Memory B cell (primary cell): ENCODE measurements at regions not wholly inside any gene's neighbourhood (a gene's known extent, or its start where the extent isn't known, plus 50 kb on each side); places are given as distances from the start of the nearest gene placed in this dataset.
"Not testable (repeated sequence)": the region's sequence is repeated elsewhere in the genome, so short reads cannot be mapped to it uniquely, and the experiment has no call there.

Experiments used
- ATAC-seq: fragments of 150-1000 bp; cut with Tn5 transposase; 2 replicates; pipeline ENCODE4 v1.10.0; 2021; ENCODE audit warnings: low read depth, mild to moderate bottlenecking, moderate library complexity
- DNase-seq, 2 donors: peaks; one replicate each; pipeline ENCODE4 v3.0.0; 2022; ENCODE audit warnings: low spot score in 2 of 2
- H3K27ac Mint-ChIP-seq: one replicate; pipeline ENCODE4 v1.8.0; 2022; ENCODE audit warnings: mild to moderate bottlenecking, moderate library complexity, mixed read lengths
- H3K27me3 Mint-ChIP-seq: one replicate; pipeline ENCODE4 v1.8.0; 2022; ENCODE audit warnings: mixed read lengths
- H3K36me3 Mint-ChIP-seq: one replicate; pipeline ENCODE4 v1.8.0; 2022; ENCODE audit warnings: mild to moderate bottlenecking, mixed read lengths
- H3K4me1 Mint-ChIP-seq: one replicate; pipeline ENCODE4 v1.8.0; 2022; ENCODE audit warnings: mixed read lengths
- H3K4me3 Mint-ChIP-seq: one replicate; pipeline ENCODE4 v1.8.0; 2022; ENCODE audit warnings: mild to moderate bottlenecking, moderate library complexity, mixed read lengths
- H3K9me3 Mint-ChIP-seq: one replicate; pipeline ENCODE4 v1.8.0; 2022; ENCODE audit warnings: mixed read lengths

- DNase-seq, H3K9me3 Mint-ChIP-seq, H3K4me1 Mint-ChIP-seq, H3K27ac Mint-ChIP-seq, H3K4me3 Mint-ChIP-seq, H3K27me3 Mint-ChIP-seq, H3K36me3 Mint-ChIP-seq, ATAC-seq: not testable (repeated sequence)
Observed at GRCh38 chr12:75686233-75686632, 174.8 kb upstream of the KRR1 start.

- Mint-ChIP-seq H3K36me3 (no peaks in the 10 kb centered on the region), H3K4me3 (no peak overlapping the region), H3K4me1 (no peaks in the 10 kb centered on the region), H3K27me3 (no peaks in the 10 kb centered on the region), H3K9me3 (no peaks in the 10 kb centered on the region), H3K27ac (no peak overlapping the region)
- DNase-seq (no peak), ATAC-seq (no peak)
Observed at GRCh38 chr12:75685617-75686225, 174.3 kb upstream of the KRR1 start.

DNA sequence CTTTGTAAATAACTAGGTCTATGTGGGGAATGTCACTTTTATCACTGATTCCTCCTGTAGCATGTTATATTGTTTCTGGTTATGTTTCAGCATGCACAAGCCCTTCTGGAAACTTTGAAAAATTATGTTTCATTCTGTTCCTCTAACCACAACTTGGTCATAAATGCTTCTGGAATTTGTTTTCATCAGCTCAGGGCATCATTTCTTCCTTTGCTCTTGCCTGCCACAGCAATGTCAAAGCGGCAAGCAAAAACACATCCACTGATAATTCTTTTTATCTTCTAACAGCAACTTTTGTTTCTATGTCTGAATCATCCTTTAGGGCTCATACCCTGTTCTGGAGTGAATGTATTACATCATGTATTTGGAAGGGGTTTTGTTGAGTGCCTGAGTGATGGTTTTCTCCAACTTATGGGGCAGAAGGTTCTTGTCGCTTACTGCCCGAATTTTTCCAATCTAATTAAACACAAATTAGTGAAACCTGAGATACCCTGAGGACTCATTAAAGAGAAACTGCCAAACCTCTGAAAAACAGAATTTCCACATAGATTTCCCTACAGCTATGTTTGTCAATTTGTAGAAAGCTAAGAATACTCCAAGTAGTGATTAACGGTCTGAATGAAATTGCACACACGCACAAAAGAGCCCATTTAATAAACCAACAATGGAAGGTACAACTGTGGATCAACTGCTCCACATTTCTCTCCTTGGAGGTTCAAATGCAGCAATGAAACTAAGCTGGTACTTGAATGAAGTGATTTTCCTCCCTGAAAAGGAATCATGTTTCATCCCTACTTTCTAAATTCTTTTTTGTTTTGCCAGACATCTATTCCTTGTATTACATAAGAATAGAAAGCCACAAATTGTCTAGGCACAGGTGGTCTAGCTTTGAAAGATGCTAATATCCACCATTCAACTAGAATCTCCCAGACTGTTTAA lies 173.5 kb upstream of the KRR1 start:
- H3K27ac Mint-ChIP-seq: no peak overlapping the region
- ATAC-seq (no peak), DNase-seq (no peak)
- no peaks in the 10 kb centered on the region for H3K27me3 Mint-ChIP-seq
- H3K36me3 Mint-ChIP-seq: no peaks in the 10 kb centered on the region
- H3K9me3 Mint-ChIP-seq: no peaks in the 10 kb centered on the region
- H3K4me1 Mint-ChIP-seq: no peaks in the 10 kb centered on the region
- no peak overlapping the region for H3K4me3 Mint-ChIP-seq

- ATAC-seq, H3K4me1 Mint-ChIP-seq: not testable (repeated sequence)
Observed at GRCh38 chr12:75683995-75684586, 172.7 kb upstream of the KRR1 start.

DNA sequence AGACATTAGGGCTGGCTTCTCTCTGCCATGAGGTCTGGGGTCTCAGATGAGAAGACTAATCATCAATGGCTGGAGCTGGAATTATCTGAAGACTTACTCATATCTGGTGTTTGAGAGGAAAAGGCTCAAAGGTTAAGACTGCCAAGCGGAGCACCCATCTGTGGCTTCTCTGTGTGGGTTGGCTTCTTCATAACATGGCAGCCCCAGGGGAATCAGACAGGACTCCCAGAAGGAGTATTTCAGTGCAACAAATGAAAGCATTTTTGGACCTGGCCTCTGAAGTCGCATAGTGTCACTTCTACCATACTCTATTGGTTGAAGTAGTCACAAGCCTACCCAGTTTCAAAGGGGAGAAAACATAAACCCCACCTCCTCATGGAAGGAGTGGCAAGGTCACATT lies 171.8 kb upstream of the KRR1 start:
- H3K27me3 Mint-ChIP-seq: no peaks in the 10 kb centered on the region
- H3K9me3 Mint-ChIP-seq: no peaks in the 10 kb centered on the region
- H3K4me3 Mint-ChIP-seq: no peak overlapping the region
- H3K4me1 Mint-ChIP-seq: no peaks in the 10 kb centered on the region
- H3K27ac Mint-ChIP-seq: no peak overlapping the region
- H3K36me3 Mint-ChIP-seq: no peaks in the 10 kb centered on the region
- DNase-seq (no peak), ATAC-seq (no peak)

More at GRCh38 chr12:75683995-75684586, 172.7 kb upstream of the KRR1 start:
- H3K27me3 Mint-ChIP-seq, H3K4me3 Mint-ChIP-seq, H3K9me3 Mint-ChIP-seq, H3K36me3 Mint-ChIP-seq, DNase-seq, H3K27ac Mint-ChIP-seq: not testable (repeated sequence)

GRCh38 chr12:75677522-75677921 lies 166.1 kb upstream of the KRR1 start:
- no peaks in the 10 kb centered on the region for H3K36me3 Mint-ChIP-seq
- H3K27ac Mint-ChIP-seq: no peak overlapping the region
- H3K9me3 Mint-ChIP-seq: no peaks in the 10 kb centered on the region
- DNase-seq: no peak
- no peaks in the 10 kb centered on the region for H3K4me1 Mint-ChIP-seq
- H3K4me3 Mint-ChIP-seq: no peak overlapping the region
- peaks cover 4% of the 10 kb centered on the region for H3K27me3 Mint-ChIP-seq
- no peak for ATAC-seq

GRCh38 chr12:75674393-75674792 lies 163.0 kb upstream of the KRR1 start:
- no peak for ATAC-seq

DNA sequence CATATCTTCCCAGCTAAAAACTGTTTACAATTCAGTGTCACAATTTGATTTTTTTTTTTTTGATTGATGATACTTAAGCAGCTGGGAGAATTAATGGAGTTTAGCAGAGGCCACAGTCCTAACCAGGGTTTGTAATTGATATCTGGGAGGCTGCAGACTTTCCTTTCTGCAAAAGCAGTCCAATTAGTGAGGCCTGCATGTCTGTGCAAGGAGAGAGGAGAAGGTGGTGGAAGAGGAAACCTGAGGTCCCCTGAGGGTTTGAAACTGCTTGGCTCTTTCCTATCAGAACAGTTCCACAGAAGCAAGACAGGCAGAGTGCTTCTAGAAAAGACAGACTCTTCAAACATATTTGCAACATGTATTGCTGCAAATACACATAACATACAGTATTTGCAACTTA lies 160.8 kb upstream of the KRR1 start:
- Mint-ChIP-seq H3K36me3 (no peaks in the 10 kb centered on the region), H3K27ac (no peak overlapping the region), H3K4me1 (no peaks in the 10 kb centered on the region), H3K4me3 (no peak overlapping the region), H3K27me3 (peaks cover 2% of the 10 kb centered on the region), H3K9me3 (no peaks in the 10 kb centered on the region)
- ATAC-seq: no peak
- DNase-seq: no peak

More at GRCh38 chr12:75674393-75674792, 163.0 kb upstream of the KRR1 start:
- H3K4me1 Mint-ChIP-seq: no peaks in the 10 kb centered on the region
- H3K36me3 Mint-ChIP-seq: no peaks in the 10 kb centered on the region
- H3K9me3 Mint-ChIP-seq: no peaks in the 10 kb centered on the region
- H3K27ac Mint-ChIP-seq: no peak overlapping the region
- H3K4me3 Mint-ChIP-seq: no peak overlapping the region
- DNase-seq: no peak
- peaks cover 4% of the 10 kb centered on the region for H3K27me3 Mint-ChIP-seq

DNA sequence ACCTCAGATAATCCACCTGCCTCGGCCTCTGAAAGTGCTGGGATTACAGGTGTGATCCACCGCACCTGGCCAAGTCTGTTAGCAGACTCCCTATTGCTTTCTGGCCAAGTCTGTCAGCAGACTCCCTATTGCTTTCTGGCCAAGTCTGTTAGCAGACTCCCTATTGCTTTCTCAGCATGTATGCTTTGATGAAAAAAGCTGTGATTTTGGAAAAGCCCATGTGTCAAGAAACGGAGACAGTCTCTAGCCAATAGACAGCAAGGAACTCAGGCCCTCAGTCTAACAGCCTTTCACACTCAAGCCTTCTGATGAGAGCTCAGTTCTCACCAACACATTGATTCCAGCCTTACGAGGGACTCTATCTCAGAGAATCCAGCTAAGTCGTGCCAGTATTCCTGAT lies 158.8 kb upstream of the KRR1 start:
- no peaks in the 10 kb centered on the region for H3K9me3 Mint-ChIP-seq
- no peak overlapping the region for H3K4me3 Mint-ChIP-seq
- no peak overlapping the region for H3K27ac Mint-ChIP-seq
- no peaks in the 10 kb centered on the region for H3K27me3 Mint-ChIP-seq
- no peaks in the 10 kb centered on the region for H3K36me3 Mint-ChIP-seq
- no peak for ATAC-seq
- no peak for DNase-seq
- no peaks in the 10 kb centered on the region for H3K4me1 Mint-ChIP-seq

GRCh38 chr12:75666939-75667334 lies 155.5 kb upstream of the KRR1 start:
- H3K9me3 Mint-ChIP-seq: no peaks in the 10 kb centered on the region
- no peaks in the 10 kb centered on the region for H3K36me3 Mint-ChIP-seq
- ATAC-seq: no peak
- DNase-seq: no peak
- no peaks in the 10 kb centered on the region for H3K4me1 Mint-ChIP-seq
- H3K27ac Mint-ChIP-seq: no peak overlapping the region
- no peak overlapping the region for H3K4me3 Mint-ChIP-seq
- no peaks in the 10 kb centered on the region for H3K27me3 Mint-ChIP-seq

DNA sequence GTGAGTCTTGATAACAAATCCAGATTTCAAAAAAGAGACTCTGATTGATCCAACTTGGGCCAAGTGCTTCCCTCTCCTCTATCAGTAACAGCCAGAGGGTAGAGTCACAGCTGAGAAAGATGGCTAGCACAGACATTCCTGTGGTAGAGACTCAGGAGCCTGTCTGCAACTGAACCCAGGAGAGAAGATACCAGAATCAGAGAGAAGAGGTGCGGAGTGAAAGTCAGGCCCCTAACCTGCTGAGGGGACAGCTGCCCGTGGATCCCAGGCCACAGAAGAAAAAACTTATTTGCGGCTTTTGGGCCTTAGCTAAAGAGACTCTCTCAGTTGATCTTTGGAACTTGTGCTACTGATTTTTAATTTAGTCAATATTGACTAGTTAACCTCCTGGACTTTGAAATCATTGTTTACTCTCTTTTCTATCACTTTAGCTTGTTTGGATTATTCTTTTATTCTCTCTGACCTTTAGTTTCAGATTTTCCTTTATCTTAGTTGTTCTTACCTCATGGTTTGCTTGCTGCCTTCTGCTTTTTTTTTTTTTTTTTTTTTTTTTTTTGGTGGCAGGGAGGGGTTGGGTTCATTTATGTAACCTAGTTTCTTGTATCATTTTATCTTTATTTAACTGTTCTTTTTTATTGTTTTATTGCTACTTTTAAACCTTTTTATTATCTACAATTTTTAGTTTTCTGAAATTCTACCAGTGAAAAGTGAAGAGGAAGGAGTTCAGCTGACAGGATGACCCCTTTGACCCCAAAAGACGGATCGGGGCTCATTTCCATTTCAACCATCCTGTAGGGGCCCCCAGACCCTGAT lies 154.9 kb upstream of the KRR1 start:
- no peak overlapping the region for H3K27ac Mint-ChIP-seq
- no peak overlapping the region for H3K4me3 Mint-ChIP-seq
- no peaks in the 10 kb centered on the region for H3K27me3 Mint-ChIP-seq
- DNase-seq (no peak), ATAC-seq (no peak)
- H3K9me3 Mint-ChIP-seq: no peaks in the 10 kb centered on the region
- no peaks in the 10 kb centered on the region for H3K36me3 Mint-ChIP-seq
- H3K4me1 Mint-ChIP-seq: no peaks in the 10 kb centered on the region

GRCh38 chr12:75665216-75665615 lies 153.8 kb upstream of the KRR1 start:
- ATAC-seq (no peak), DNase-seq (no peak)
- no peaks in the 10 kb centered on the region for H3K9me3 Mint-ChIP-seq
- no peaks in the 10 kb centered on the region for H3K27me3 Mint-ChIP-seq
- H3K4me1 Mint-ChIP-seq: no peaks in the 10 kb centered on the region
- H3K27ac Mint-ChIP-seq: no peak overlapping the region
- no peaks in the 10 kb centered on the region for H3K36me3 Mint-ChIP-seq
- H3K4me3 Mint-ChIP-seq: no peak overlapping the region

DNA sequence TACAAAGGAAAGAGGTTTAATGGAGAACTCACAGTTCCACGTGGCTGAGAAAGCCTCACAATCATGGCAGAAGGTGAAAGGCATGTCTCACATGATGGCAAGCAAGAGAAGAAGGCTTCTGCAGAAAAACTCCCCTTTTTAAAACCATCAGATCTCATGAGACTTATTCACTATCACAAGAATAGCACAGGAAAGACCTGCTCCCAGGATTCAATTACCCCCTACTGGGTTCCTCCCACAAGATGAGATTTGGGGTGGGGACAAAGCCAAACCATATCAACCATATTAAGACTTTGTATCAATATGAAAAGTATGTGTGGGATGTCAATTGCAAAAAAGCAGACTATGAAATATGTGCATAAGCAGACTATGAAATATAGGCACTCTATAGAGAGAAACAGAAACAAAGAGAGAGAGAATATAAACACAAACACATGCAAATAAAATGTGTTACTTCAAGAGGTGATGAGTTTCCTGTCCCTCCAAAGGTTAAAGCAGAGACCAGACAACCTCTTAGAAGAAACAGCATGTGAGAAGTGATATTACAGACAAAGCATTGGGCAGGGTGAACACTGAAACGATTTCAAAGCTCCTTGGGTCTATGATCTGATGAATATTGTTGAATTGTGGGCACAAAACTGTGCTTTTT lies 151.2 kb upstream of the KRR1 start:
- DNase-seq (no peak), ATAC-seq (no peak)
- Mint-ChIP-seq H3K27ac (no peak overlapping the region), H3K4me3 (no peak overlapping the region), H3K9me3 (no peaks in the 10 kb centered on the region), H3K36me3 (no peaks in the 10 kb centered on the region), H3K4me1 (no peaks in the 10 kb centered on the region), H3K27me3 (no peaks in the 10 kb centered on the region)
